HG02623 (cell line): ENCODE measurements at regions not wholly inside any gene's neighbourhood (a gene's known extent, or its start where the extent isn't known, plus 50 kb on each side); places are given as distances from the start of the nearest gene placed in this dataset.
"Not testable (repeated sequence)": the region's sequence is repeated elsewhere in the genome, so short reads cannot be mapped to it uniquely, and the experiment has no call there.

Experiments
- ATAC-seq: cut with Tn5 transposase; IDR thresholded peaks from one replicate; pipeline ENCODE4 v1.9.1; 2021; ENCODE audit warnings: moderate library complexity; ENCODE audit not compliant: unreplicated experiment

DNA sequence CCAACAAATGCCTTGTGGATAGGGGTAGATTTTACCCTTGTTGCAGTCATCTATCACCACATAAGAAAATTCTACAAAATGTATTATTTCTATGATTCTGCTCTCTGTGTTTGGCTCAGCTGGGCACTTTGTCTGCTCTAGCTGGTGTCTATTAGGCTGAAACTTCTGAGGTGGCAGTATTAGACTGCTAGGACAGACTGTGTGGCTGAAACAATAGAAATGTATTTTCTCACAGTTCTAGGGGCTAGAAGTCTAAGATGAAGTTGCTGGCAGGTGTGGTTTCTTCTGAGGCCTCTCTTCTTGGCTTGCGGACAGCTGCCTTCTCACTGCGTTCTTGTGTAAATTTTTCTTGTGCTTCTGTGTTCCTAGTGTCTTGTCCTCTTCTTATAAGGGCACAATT is 1139.6 kb upstream of the LRRTM3 start:
- no peak for ATAC-seq

- no peak for ATAC-seq
Measured at GRCh38 chr10:65787571-65787970, 1138.3 kb upstream of the LRRTM3 start.

DNA sequence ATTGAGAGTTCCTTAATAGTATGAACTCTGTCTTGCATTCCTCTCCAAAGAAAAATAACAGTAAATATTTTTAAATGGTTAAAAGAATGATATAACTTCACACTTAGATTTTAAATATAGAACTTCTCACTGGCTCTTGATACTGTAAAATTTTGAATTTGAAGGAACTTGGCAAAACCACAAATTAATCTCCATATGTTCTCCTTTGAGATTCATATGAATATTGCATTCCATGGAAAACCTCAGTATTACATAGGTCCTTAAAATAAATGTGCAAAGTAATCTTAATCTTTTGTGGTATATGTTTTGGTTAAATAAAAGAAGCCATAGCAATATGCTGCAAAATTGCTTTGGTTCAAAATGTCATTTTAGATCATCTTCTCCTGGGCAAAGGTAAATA is 1137.6 kb upstream of the LRRTM3 start:
- ATAC-seq, result no peak

DNA sequence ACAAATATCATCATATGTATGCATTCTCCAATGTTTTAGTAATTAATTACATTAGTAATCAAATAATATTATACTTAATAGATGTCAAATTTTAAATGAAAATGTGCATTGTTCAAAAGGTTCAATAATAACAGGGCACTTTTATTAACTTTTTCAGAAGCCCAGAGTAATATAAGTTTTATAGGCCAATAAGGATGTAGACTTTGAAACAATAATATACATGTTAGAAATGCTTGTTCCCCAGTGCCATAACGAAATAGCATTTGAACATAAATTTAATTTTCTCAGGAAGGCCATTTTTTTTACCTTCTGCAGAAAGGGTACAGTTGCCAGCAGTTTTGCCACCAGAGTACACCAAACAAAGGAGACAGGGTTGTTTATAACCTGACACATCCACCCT is 1133.9 kb upstream of the LRRTM3 start:
- no peak for ATAC-seq

- ATAC-seq, result no peak
Measured at GRCh38 chr10:65793738-65794425, 1132.0 kb upstream of the LRRTM3 start.

GRCh38 chr10:65794861-65795260 is 1131.0 kb upstream of the LRRTM3 start:
- not testable (repeated sequence) for ATAC-seq

GRCh38 chr10:65796472-65796871 is 1129.4 kb upstream of the LRRTM3 start:
- ATAC-seq, result no peak

DNA sequence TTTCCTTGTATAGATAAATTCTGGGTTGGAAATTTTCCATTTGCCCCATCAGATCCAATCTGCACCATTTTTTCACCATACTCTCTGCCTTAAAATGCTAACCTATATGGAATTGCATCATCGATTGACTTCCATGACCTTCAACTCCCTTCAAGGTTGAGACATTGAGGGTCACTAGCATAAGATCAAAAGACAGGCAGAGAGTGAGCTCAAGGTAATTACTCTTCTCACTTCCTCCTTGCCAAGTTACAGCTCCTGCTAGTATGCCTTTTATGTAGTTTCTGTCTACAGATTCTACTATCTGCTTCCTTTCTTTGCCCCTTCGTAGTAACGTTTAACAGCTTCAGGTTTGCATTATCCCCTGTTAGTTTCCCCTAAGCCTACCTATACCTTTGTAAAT is 1127.7 kb upstream of the LRRTM3 start:
- no peak for ATAC-seq

- ATAC-seq, result no peak
Measured at GRCh38 chr10:65802391-65802790, 1123.4 kb upstream of the LRRTM3 start.

DNA sequence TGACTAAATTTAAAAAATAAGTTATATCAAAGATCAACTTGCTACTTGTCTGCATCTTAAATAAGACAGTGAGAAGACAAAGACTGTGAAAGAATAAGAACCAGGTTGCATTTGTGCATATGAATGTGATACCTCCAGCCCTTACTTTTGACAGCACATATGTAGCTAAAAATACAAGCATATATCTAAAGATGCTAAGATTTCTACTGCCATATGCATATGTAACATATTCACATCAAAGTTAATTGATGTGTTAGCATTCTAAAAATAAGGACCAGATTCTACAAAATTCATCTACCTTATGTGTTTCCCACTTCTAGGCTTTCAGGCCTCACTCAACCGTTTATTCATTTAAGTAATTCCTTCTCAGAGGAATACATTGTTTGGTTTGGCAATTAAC is 1120.3 kb upstream of the LRRTM3 start:
- no peak for ATAC-seq

DNA sequence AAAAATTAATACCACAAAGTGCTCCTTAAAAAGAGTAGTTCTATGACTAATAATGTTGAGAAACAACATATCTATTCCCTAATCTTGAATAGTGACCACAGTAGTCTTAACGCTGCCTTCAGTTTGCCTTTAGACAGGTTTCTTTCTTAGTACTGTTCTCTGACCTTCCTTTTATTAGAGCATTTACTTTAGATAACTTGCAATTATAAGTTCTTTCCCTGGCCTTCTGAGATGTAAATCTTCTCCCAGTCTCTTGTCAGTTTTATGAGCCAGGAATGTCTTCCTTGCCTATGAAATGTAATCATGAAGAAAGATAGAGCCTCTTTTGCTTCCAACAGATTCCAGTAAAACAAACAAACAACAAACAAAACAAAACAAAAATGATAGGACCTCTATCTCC is 1119.8 kb upstream of the LRRTM3 start:
- ATAC-seq, result no peak

GRCh38 chr10:65808687-65809333 is 1117.0 kb upstream of the LRRTM3 start:
- no peak for ATAC-seq

DNA sequence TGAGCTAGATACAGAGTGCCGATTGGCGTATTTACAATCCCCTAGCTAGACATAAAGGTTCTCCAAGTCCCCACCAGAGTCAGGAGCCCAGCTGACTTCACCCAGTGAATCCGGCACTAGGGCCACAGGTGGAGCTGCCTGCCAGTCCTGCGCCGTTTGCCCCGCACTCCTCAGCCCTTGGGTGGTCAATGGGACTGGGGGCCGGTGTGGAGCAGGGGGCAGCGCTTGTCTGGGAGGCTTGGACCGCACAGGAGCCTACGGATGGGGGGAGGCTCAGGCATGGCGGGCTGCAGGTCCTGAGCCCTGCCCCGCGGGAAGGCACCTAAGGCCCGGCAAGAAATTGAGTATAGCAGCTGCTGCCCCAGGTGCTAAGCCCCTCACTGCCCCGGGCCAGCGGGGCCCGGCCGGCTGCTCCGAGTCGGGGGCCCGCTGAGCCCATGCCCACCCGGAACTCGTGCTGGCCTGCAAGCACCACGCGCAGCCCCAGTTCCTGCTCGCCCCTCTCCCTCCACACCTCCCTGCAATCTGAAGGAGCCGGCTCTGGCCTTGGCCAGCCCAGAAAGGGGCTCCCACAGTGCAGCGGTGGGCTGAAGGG is 1113.8 kb upstream of the LRRTM3 start:
- no peak for ATAC-seq

DNA sequence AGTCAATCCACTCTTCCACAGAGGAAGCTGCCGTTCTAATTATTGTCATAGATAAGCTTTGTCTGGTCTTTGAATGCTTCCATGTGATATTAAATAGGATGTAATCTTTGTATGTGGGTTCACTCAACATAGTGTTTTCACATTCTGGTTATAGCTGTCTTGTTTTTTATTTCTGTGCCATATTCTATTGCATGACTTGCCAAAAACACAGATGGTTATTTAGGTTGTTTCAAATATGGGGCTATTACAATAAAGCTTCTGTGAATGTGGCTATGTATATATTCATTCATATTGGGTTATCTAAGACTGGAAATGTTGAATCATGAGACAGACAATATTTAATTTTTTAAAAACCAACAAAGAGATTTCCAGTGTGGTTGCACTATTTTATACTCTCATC is 1109.3 kb upstream of the LRRTM3 start:
- no peak for ATAC-seq

DNA sequence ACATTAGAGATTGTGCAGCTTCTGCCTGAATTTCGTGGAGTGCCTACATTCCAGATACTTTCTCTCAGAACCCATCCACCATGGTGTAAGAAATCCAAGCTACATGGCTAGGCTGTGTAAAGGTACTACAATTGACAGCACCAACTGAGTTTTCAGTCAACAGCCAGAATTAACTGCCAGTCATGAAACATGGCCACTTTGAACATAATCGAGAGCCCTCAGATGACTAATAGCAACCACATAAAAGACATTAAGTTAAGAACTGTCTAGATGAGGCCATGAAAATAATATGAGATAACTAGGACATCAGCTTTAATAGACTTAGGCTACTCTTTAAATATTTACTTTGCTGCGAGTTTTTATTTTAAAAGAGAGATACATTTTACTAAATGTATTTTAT is 1106.8 kb upstream of the LRRTM3 start:
- ATAC-seq, result no peak

GRCh38 chr10:65827359-65827758 is 1098.5 kb upstream of the LRRTM3 start:
- ATAC-seq, result no peak

DNA sequence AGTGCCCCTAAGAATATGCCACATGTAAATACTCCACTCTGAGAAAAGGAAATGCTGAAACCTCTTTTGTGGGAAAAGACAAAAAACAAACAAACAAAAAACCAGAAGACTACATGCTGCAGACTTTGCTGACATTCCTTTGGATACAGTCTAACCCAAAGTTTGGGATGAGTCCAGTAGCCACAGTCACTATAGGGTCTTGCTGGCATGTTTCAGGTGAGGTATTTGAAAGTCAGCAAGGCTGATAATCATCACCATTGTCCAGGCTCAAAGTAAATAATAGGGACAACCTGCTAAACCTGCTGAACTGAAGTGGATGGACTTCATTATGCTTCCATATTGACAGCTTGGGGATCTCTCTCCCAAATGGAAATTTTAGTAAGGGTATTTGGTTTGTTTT is 1087.0 kb upstream of the LRRTM3 start:
- ATAC-seq, result no peak

DNA sequence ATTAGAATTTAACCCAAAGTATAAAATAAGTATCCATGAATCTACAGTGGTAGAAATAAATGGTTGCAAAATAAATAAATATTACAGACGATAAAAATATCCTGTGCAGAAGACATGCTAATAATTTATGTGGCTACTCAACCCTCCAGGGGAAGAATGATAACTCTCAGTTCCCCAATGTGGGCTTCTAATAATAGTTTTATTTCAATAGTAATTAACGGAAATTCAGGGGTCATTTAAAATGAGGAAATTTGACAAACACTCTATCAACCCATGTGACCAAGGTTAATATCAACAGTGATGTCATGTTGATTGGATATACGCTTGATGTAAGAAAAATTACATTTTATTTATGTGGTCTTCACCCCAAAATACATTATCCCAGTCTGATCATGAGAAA is 1082.6 kb upstream of the LRRTM3 start:
- ATAC-seq, result no peak

DNA sequence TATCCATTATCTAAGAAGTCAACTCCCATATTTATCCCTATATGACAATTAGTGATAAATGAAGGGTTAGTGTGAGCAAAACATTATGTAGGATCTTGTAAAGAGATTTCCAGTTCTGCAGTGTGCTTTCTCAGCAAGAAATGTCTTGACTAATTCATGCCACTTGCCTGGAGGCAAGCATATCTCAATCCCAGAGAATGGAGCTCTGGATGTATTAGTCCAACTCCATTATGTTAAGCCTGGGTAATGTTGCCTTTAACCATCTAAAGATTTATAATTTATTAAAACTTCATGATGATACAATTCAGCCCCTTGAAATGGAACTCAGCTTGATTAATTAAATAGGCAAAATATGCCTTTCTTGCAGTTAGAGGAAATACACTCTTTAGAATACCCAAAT is 1079.9 kb upstream of the LRRTM3 start:
- ATAC-seq, result no peak

GRCh38 chr10:65846541-65846940 is 1079.3 kb upstream of the LRRTM3 start:
- no peak for ATAC-seq

- no peak for ATAC-seq
Measured at GRCh38 chr10:65846949-65847348, 1078.9 kb upstream of the LRRTM3 start.

DNA sequence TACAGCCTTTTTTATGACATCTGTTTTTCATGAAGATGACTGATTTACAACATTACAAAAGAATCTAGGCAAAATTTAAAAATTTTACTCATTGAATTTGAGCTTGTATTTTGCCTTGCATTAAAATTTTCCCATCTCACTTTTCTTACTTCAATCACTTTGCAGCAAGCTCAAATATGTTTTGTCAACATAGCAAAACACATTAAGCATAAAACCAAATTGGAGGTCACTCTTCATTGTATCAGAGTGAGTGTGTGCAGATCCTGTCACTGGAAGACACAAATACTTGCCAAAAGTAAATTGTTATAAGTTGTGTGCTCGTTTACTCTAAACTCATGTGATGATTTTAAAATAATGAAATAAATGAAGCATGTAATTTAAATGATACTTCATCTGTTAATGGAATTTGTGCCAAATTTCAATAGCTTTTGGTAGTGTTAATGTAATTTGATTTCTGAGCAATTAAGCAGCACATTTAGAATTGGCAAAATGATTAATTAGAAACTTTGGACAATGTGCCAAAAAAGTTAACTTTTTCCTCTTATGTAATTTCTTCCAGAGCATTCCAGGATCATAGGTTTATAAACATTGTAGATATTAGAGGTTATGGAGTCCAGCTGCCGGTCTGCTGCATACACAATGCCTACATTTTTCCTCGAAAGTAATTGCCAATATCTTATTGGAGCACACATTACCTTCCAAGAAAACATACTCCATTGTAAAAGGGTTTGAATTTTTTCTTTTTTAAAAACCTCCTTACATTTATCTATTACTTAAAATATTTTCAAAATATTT is 1078.2 kb upstream of the LRRTM3 start:
- no peak for ATAC-seq
